ENCODE measurements at regions not wholly inside any gene's neighbourhood (a gene's known extent, or its start where the extent isn't known, plus 50 kb on each side); places are given as distances from the start of the nearest gene placed in this dataset.
A peak's percentile ranks its signal among the peaks of the same experiment; 100 is the strongest.
"Not testable (repeated sequence)": the region's sequence is repeated elsewhere in the genome, so short reads cannot be mapped to it uniquely, and the experiment has no call there.

DNA sequence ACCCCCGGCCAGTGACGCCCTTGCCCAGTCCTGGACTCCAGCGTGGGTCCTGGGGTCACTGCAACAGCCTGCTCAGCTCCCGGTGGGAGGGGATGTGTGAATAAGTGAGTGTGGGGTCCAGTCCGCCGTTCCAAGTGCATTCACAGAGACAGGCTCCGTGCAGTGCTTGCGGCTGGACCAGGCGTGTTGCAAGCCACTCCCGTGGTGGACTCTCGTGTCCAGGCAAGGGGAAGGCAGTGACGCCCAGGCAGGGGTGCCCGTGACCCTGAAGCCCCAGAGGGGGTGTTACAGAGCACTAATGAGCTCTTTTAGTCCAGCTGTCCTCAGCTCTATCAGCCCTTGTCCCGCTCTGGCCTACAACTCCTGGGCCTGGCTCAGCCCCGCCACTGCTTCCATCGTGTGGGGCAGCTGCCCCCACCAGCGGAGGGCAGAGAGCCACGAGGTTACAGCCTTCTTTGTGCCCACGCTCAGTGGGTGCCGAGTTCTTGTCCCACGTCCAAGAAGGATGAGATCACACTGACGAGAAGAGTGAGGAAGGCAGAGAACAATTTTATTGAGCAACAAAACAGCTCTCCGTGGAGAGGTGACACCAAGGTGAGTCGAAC, 1807.5 kb downstream of the LRRC4C start:
- TF ChIP-seq, protein P1, sequence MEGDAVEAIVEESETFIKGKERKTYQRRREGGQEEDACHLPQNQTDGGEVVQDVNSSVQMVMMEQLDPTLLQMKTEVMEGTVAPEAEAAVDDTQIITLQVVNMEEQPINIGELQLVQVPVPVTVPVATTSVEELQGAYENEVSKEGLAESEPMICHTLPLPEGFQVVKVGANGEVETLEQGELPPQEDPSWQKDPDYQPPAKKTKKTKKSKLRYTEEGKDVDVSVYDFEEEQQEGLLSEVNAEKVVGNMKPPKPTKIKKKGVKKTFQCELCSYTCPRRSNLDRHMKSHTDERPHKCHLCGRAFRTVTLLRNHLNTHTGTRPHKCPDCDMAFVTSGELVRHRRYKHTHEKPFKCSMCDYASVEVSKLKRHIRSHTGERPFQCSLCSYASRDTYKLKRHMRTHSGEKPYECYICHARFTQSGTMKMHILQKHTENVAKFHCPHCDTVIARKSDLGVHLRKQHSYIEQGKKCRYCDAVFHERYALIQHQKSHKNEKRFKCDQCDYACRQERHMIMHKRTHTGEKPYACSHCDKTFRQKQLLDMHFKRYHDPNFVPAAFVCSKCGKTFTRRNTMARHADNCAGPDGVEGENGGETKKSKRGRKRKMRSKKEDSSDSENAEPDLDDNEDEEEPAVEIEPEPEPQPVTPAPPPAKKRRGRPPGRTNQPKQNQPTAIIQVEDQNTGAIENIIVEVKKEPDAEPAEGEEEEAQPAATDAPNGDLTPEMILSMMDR (IDR thresholded peaks at IDR 0.05; ENCODE audit: unreplicated experiment in 3 of 3): no peak
- no peak overlapping the region for H3K27ac Mint-ChIP-seq
- H3K36me3 Mint-ChIP-seq (ENCODE audit: low read depth): no peaks in the 10 kb centered on the region
- H3K4me3 Mint-ChIP-seq: no peak overlapping the region
- no peaks in the 10 kb centered on the region for H3K9me3 Mint-ChIP-seq
- no peaks in the 10 kb centered on the region for H3K4me1 Mint-ChIP-seq
- H3K27me3 Mint-ChIP-seq (ENCODE audit: low read depth): no peaks in the 10 kb centered on the region

DNA sequence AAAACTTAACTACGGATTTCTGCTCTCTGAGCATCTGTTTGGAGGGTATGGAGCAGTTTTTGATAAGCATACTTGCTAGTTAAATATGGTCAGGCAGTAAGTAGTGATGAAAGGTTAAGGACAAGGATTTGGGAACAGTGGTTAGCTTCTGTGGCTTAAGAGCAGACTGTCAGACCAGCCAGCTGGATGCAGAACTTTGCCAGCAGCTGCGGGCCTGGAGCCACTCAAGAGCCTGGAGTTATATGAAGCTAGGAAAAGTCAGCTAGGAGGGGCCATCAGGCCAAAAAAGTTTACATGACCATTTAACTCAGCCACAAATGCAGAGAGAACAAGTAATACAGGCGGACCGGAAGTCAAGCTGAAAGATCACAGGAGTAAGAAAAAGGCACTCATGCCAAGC, 1817.7 kb downstream of the LRRC4C start:
- H3K36me3 Mint-ChIP-seq (ENCODE audit: low read depth): no peaks in the 10 kb centered on the region
- TF ChIP-seq, protein P1 (IDR thresholded peaks at IDR 0.05; ENCODE audit: unreplicated experiment in 3 of 3): no peak
- H3K9me3 Mint-ChIP-seq: no peaks in the 10 kb centered on the region
- no peaks in the 10 kb centered on the region for H3K27me3 Mint-ChIP-seq (ENCODE audit: low read depth)
- H3K4me1 Mint-ChIP-seq: peaks cover 11% of the 10 kb centered on the region
- no peak overlapping the region for H3K4me3 Mint-ChIP-seq
- H3K27ac Mint-ChIP-seq: peak overlapping the region in 1 of 3 experiments; percentile 29

DNA sequence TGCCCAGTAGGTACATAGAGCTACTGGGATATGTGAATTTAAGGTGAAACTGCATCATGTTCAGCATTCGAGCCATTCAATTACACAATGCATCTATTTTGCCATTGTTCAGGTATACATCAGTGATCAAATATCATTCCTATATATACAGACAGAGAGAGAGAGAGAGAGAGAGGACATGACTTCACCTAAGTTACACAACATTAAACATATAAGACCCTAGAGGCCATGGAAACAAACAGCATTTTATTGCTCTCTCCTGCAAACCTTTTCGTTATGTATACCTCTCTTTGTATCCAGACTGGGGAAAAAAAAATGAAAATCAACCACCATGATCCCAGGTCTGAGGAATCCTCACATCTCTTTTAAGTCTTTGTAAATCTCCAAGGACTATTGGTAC, 1829.1 kb downstream of the LRRC4C start:
- Mint-ChIP-seq H3K4me3 (no peak overlapping the region), H3K36me3 (ENCODE audit: low read depth) (no peaks in the 10 kb centered on the region), H3K27ac (peak overlapping the region; percentile 59 to 88 (median 75)), H3K27me3 (ENCODE audit: low read depth) (no peaks in the 10 kb centered on the region), H3K9me3 (peaks cover 4% of the 10 kb centered on the region), H3K4me1 (peaks cover 8% of the 10 kb centered on the region)
- TF ChIP-seq, protein P1 (IDR thresholded peaks at IDR 0.05; ENCODE audit: unreplicated experiment in 3 of 3): no peak

DNA sequence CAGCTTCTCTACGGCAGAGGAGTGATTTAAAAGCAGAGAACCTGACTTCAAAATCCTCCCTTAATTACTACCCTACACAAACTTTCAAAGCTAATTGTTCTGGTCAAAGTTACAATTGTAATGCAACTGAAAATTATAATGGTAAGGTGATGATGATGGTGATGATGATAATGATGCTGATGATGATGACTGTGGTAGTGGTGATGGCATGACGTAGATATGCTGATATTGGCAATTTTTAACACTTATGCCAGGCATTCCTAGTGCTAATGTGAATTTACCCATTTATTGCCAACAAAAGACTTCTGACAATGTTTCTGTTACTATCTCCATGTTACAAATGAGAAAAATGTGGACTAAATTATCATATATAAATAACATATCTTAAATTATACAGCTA, 1831.1 kb downstream of the LRRC4C start:
- Mint-ChIP-seq H3K27me3 (ENCODE audit: low read depth) (no peaks in the 10 kb centered on the region), H3K4me3 (no peak overlapping the region), H3K36me3 (ENCODE audit: low read depth) (no peaks in the 10 kb centered on the region), H3K4me1 (peaks cover 8% of the 10 kb centered on the region), H3K9me3 (peaks cover 4% of the 10 kb centered on the region), H3K27ac (no peak overlapping the region)
- TF ChIP-seq, protein P1 (IDR thresholded peaks at IDR 0.05; ENCODE audit: unreplicated experiment in 3 of 3): no peak

DNA sequence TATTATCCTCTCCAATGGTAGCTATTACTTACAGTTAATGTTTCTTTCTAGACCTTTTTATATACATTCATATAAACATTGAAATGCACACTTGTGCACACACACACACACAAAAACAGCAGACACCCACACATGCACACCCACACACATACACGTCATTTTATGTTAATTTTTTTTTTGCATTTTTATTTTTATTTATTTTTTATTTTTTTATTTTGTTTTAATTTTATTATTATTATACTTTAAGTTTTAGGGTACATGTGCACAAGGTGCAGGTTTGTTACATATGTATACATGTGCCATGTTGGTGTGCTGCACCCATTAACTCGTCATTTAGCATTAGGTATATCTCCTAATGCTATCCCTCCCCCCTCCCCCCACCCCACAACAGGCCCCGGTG, 1839.1 kb downstream of the LRRC4C start:
- not testable (repeated sequence) for H3K27me3 Mint-ChIP-seq (ENCODE audit: low read depth); H3K4me1 Mint-ChIP-seq; H3K27ac Mint-ChIP-seq; H3K4me3 Mint-ChIP-seq; H3K36me3 Mint-ChIP-seq (ENCODE audit: low read depth); H3K9me3 Mint-ChIP-seq

DNA sequence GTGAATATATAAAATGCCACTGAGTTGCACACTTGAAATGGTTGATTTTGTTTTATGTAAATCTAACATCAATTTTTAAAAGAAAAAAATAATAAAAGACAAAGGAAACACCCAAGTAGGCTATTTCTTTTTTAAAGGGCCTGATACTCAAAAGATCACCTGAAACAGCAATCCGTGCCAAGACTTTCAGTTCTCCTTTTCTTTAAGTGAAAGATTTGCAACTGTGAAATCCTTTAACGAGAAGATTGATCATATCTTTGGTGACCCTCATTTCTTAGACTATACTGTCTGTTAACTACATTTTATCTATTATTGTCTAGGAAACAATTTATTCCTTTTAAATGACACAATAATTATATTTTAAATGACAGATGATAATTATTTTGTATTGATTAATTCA, 1841.5 kb downstream of the LRRC4C start:
- no peaks in the 10 kb centered on the region for H3K36me3 Mint-ChIP-seq (ENCODE audit: low read depth)
- no peak overlapping the region for H3K4me3 Mint-ChIP-seq
- TF ChIP-seq, protein P1 (IDR thresholded peaks at IDR 0.05; ENCODE audit: unreplicated experiment in 3 of 3): no peak
- no peaks in the 10 kb centered on the region for H3K4me1 Mint-ChIP-seq
- H3K27ac Mint-ChIP-seq: no peak overlapping the region
- no peaks in the 10 kb centered on the region for H3K27me3 Mint-ChIP-seq (ENCODE audit: low read depth)
- H3K9me3 Mint-ChIP-seq: peaks cover 5% of the 10 kb centered on the region
